NCI-H2227 (cell line): ENCODE measurements at regions not wholly inside any gene's neighbourhood (a gene's known extent, or its start where the extent isn't known, plus 50 kb on each side); places are given as distances from the start of the nearest gene placed in this dataset.
"Not testable (repeated sequence)": the region's sequence is repeated elsewhere in the genome, so short reads cannot be mapped to it uniquely, and the experiment has no call there.

Experiments
- DNase-seq: peaks from one replicate; lab custom pipeline; 2025; ENCODE audit not compliant: unreplicated experiment; lab: John Stamatoyannopoulos, UW

GRCh38 chr6:84635081-84635761 lies 129.2 kb downstream of the TBX18 start:
- no peak for DNase-seq

- DNase-seq, result no peak
These were observed 130.6 kb downstream of the TBX18 start for GRCh38 chr6:84633771-84634170.

- DNase-seq, result not testable (repeated sequence)
These were observed 137.9 kb downstream of the TBX18 start for GRCh38 chr6:84626527-84626926.

GRCh38 chr6:84625506-84625905 lies 138.9 kb downstream of the TBX18 start:
- DNase-seq, result no peak

GRCh38 chr6:84623956-84624680 lies 140.3 kb downstream of the TBX18 start:
- DNase-seq, result no peak

- peak; percentile 48 for DNase-seq
These were observed 145.6 kb downstream of the TBX18 start for GRCh38 chr6:84618836-84619235.

- no peak for DNase-seq
These were observed 146.2 kb downstream of the TBX18 start for GRCh38 chr6:84618046-84618752.

- DNase-seq, result no peak
These were observed 148.4 kb downstream of the TBX18 start for GRCh38 chr6:84615987-84616386.

- DNase-seq, result no peak
These were observed 149.1 kb downstream of the TBX18 start for GRCh38 chr6:84615113-84615850.

GRCh38 chr6:84606860-84607259 lies 157.5 kb downstream of the TBX18 start:
- no peak for DNase-seq

GRCh38 chr6:84605298-84605697 lies 159.1 kb downstream of the TBX18 start:
- DNase-seq, result no peak

GRCh38 chr6:84601366-84601765 lies 163.0 kb downstream of the TBX18 start:
- DNase-seq, result no peak

GRCh38 chr6:84599991-84600390 lies 164.4 kb downstream of the TBX18 start:
- no peak for DNase-seq

- no peak for DNase-seq
These were observed 167.0 kb downstream of the TBX18 start for GRCh38 chr6:84597238-84597875.

GRCh38 chr6:84596488-84596887 lies 167.9 kb downstream of the TBX18 start:
- DNase-seq, result no peak

GRCh38 chr6:84588697-84589080 lies 175.7 kb downstream of the TBX18 start:
- no peak for DNase-seq

- DNase-seq, result not testable (repeated sequence)
These were observed 176.3 kb downstream of the TBX18 start for GRCh38 chr6:84587994-84588696.

GRCh38 chr6:84587202-84587940 lies 177.0 kb downstream of the TBX18 start:
- not testable (repeated sequence) for DNase-seq

- no peak for DNase-seq
These were observed 180.6 kb downstream of the TBX18 start for GRCh38 chr6:84583784-84584183.

- no peak for DNase-seq
These were observed 181.4 kb downstream of the TBX18 start for GRCh38 chr6:84582997-84583396.
